CMK (cell line): ENCODE measurements at regions not wholly inside any gene's neighbourhood (a gene's known extent, or its start where the extent isn't known, plus 50 kb on each side); places are given as distances from the start of the nearest gene placed in this dataset.
"Not testable (repeated sequence)": the region's sequence is repeated elsewhere in the genome, so short reads cannot be mapped to it uniquely, and the experiment has no call there.

Experiments
- DNase-seq: peaks from one replicate; pipeline ENCODE4 v3.0.0-alpha.2; 2010; ENCODE audit warnings: low read depth

GRCh38 chr5:12757035-12757434 lies 852.8 kb upstream of the CTNND2 start:
- no peak for DNase-seq

GRCh38 chr5:12745537-12745936 lies 841.3 kb upstream of the CTNND2 start:
- no peak for DNase-seq

GRCh38 chr5:12743582-12743981 lies 839.3 kb upstream of the CTNND2 start:
- DNase-seq, result no peak

GRCh38 chr5:12730354-12730753 lies 826.1 kb upstream of the CTNND2 start:
- DNase-seq, result no peak

- DNase-seq, result no peak
These were observed 812.4 kb upstream of the CTNND2 start for GRCh38 chr5:12716664-12717063.

- DNase-seq, result no peak
These were observed 803.3 kb upstream of the CTNND2 start for GRCh38 chr5:12707560-12707959.

GRCh38 chr5:12704955-12705354 lies 800.7 kb upstream of the CTNND2 start:
- no peak for DNase-seq

GRCh38 chr5:12703254-12703653 lies 799.0 kb upstream of the CTNND2 start:
- DNase-seq, result no peak

GRCh38 chr5:12695651-12696050 lies 791.4 kb upstream of the CTNND2 start:
- DNase-seq, result no peak

- no peak for DNase-seq
These were observed 787.1 kb upstream of the CTNND2 start for GRCh38 chr5:12691330-12691729.

- DNase-seq, result no peak
These were observed 786.1 kb upstream of the CTNND2 start for GRCh38 chr5:12690361-12690760.

- no peak for DNase-seq
These were observed 779.0 kb upstream of the CTNND2 start for GRCh38 chr5:12683249-12683648.

GRCh38 chr5:12679731-12680130 lies 775.5 kb upstream of the CTNND2 start:
- no peak for DNase-seq

GRCh38 chr5:12675959-12676358 lies 771.7 kb upstream of the CTNND2 start:
- DNase-seq, result no peak

GRCh38 chr5:12672141-12672540 lies 767.9 kb upstream of the CTNND2 start:
- no peak for DNase-seq

GRCh38 chr5:12669326-12669725 lies 765.1 kb upstream of the CTNND2 start:
- DNase-seq, result no peak

GRCh38 chr5:12668564-12668963 lies 764.3 kb upstream of the CTNND2 start:
- no peak for DNase-seq

GRCh38 chr5:12667818-12668217 lies 763.6 kb upstream of the CTNND2 start:
- not testable (repeated sequence) for DNase-seq

- DNase-seq, result not testable (repeated sequence)
These were observed 761.5 kb upstream of the CTNND2 start for GRCh38 chr5:12665772-12666171.

GRCh38 chr5:12662545-12663314 lies 758.5 kb upstream of the CTNND2 start:
- DNase-seq, result no peak

- no peak for DNase-seq
These were observed 757.5 kb upstream of the CTNND2 start for GRCh38 chr5:12661617-12662370.

GRCh38 chr5:12660279-12661107 lies 756.2 kb upstream of the CTNND2 start:
- DNase-seq, result not testable (repeated sequence)

GRCh38 chr5:12659686-12660085 lies 755.4 kb upstream of the CTNND2 start:
- DNase-seq, result no peak
